ENCODE measurements at regions not wholly inside any gene's neighbourhood (a gene's known extent, or its start where the extent isn't known, plus 50 kb on each side); places are given as distances from the start of the nearest gene placed in this dataset.

GRCh38 chr20:12715991-12716680 lies 292.6 kb upstream of the SPTLC3 start:
- no peaks in the 10 kb centered on the region for H3K9me3 ChIP-seq (ENCODE audit: low read depth)
- Mint-ChIP-seq H3K36me3 (no peaks in the 10 kb centered on the region), H3K9me3 (no peaks in the 10 kb centered on the region), H3K4me3 (no peak overlapping the region), H3K27me3 (ENCODE audit: insufficient read depth, low read depth) (no peaks in the 10 kb centered on the region), H3K27ac (no peak overlapping the region), H3K4me1 (no peaks in the 10 kb centered on the region)
- no peaks in the 10 kb centered on the region for H3K27me3 ChIP-seq
- no peaks in the 10 kb centered on the region for H3F3A ChIP-seq (ENCODE audit: low read depth)
- no peak overlapping the region for H3K9ac ChIP-seq
- H3K79me2 ChIP-seq (ENCODE audit: low read depth): no peaks in the 10 kb centered on the region
- no peaks in the 10 kb centered on the region for H4K20me1 ChIP-seq (ENCODE audit: low read depth)
- no peak overlapping the region for H3K27ac ChIP-seq
- no peak overlapping the region for H3K4me2 ChIP-seq
- H3K4me3 ChIP-seq: no peak overlapping the region
- no peaks in the 10 kb centered on the region for H3K4me1 ChIP-seq
- no peak overlapping the region for H2AFZ ChIP-seq (replicated peaks)
- DNase-seq (ENCODE audit: low spot score): no peak
- no peak for TF ChIP-seq EZH2phosphoT487 (IDR thresholded peaks at IDR 0.05)
- no peak for TF ChIP-seq CTCF (IDR thresholded peaks at IDR 0.05)
- TF ChIP-seq EZH2 (IDR thresholded peaks at IDR 0.05): no peak
- H3K36me3 ChIP-seq: no peaks in the 10 kb centered on the region

- H3K4me1 Mint-ChIP-seq: no peaks in the 10 kb centered on the region
- no peaks in the 10 kb centered on the region for H3F3A ChIP-seq (ENCODE audit: low read depth)
- no peak for DNase-seq (ENCODE audit: low spot score)
- H3K4me3 ChIP-seq: no peak overlapping the region
- H3K36me3 Mint-ChIP-seq: no peaks in the 10 kb centered on the region
- H3K79me2 ChIP-seq (ENCODE audit: low read depth): no peaks in the 10 kb centered on the region
- no peaks in the 10 kb centered on the region for H3K27me3 ChIP-seq
- H3K4me2 ChIP-seq: no peak overlapping the region
- H3K9ac ChIP-seq: no peak overlapping the region
- H3K9me3 Mint-ChIP-seq: no peaks in the 10 kb centered on the region
- H3K27ac ChIP-seq: no peak overlapping the region
- H3K9me3 ChIP-seq (ENCODE audit: low read depth): no peaks in the 10 kb centered on the region
- no peaks in the 10 kb centered on the region for H3K4me1 ChIP-seq
- no peaks in the 10 kb centered on the region for H3K36me3 ChIP-seq
- no peaks in the 10 kb centered on the region for H3K27me3 Mint-ChIP-seq (ENCODE audit: insufficient read depth, low read depth)
- no peak overlapping the region for H3K4me3 Mint-ChIP-seq
- no peaks in the 10 kb centered on the region for H4K20me1 ChIP-seq (ENCODE audit: low read depth)
- no peak overlapping the region for H3K27ac Mint-ChIP-seq
- TF ChIP-seq CTCF (IDR thresholded peaks at IDR 0.05) (no peak), EZH2phosphoT487 (IDR thresholded peaks at IDR 0.05) (no peak), EZH2 (IDR thresholded peaks at IDR 0.05) (no peak)
- no peak overlapping the region for H2AFZ ChIP-seq (replicated peaks)
Observed at GRCh38 chr20:12717061-12717460, 291.7 kb upstream of the SPTLC3 start.

GRCh38 chr20:12718619-12719018 lies 290.2 kb upstream of the SPTLC3 start:
- DNase-seq (ENCODE audit: low spot score): no peak
- Mint-ChIP-seq H3K27me3 (ENCODE audit: insufficient read depth, low read depth) (no peaks in the 10 kb centered on the region), H3K4me1 (no peaks in the 10 kb centered on the region), H3K36me3 (no peaks in the 10 kb centered on the region), H3K4me3 (no peak overlapping the region), H3K27ac (no peak overlapping the region), H3K9me3 (no peaks in the 10 kb centered on the region)
- no peak overlapping the region for H3K9ac ChIP-seq
- H3F3A ChIP-seq (ENCODE audit: low read depth): no peaks in the 10 kb centered on the region
- H3K4me3 ChIP-seq: no peak overlapping the region
- H3K27me3 ChIP-seq: no peaks in the 10 kb centered on the region
- no peaks in the 10 kb centered on the region for H3K9me3 ChIP-seq (ENCODE audit: low read depth)
- H3K4me1 ChIP-seq: no peaks in the 10 kb centered on the region
- H3K79me2 ChIP-seq (ENCODE audit: low read depth): no peaks in the 10 kb centered on the region
- no peaks in the 10 kb centered on the region for H3K36me3 ChIP-seq
- no peak for TF ChIP-seq EZH2phosphoT487 (IDR thresholded peaks at IDR 0.05)
- H3K4me2 ChIP-seq: no peak overlapping the region
- H3K27ac ChIP-seq: no peak overlapping the region
- no peak overlapping the region for H2AFZ ChIP-seq (replicated peaks)
- no peaks in the 10 kb centered on the region for H4K20me1 ChIP-seq (ENCODE audit: low read depth)

GRCh38 chr20:12721636-12722035 lies 287.1 kb upstream of the SPTLC3 start:
- Histone ChIP-seq H3F3A (ENCODE audit: low read depth) (no peaks in the 10 kb centered on the region), H3K27ac (no peak overlapping the region), H3K4me1 (no peaks in the 10 kb centered on the region), H3K4me3 (no peak overlapping the region), H3K79me2 (ENCODE audit: low read depth) (no peaks in the 10 kb centered on the region), H3K4me2 (no peak overlapping the region), H3K9ac (no peak overlapping the region), H4K20me1 (ENCODE audit: low read depth) (no peaks in the 10 kb centered on the region), H3K27me3 (no peaks in the 10 kb centered on the region), H3K36me3 (no peaks in the 10 kb centered on the region), H3K9me3 (ENCODE audit: low read depth) (no peaks in the 10 kb centered on the region), H2AFZ (replicated peaks) (no peak overlapping the region)
- H3K27me3 Mint-ChIP-seq (ENCODE audit: insufficient read depth, low read depth): no peaks in the 10 kb centered on the region
- H3K4me1 Mint-ChIP-seq: no peaks in the 10 kb centered on the region
- H3K9me3 Mint-ChIP-seq: no peaks in the 10 kb centered on the region
- DNase-seq (ENCODE audit: low spot score): no peak
- H3K4me3 Mint-ChIP-seq: no peak overlapping the region
- TF ChIP-seq EZH2 (IDR thresholded peaks at IDR 0.05) (no peak), CTCF (IDR thresholded peaks at IDR 0.05) (no peak), EZH2phosphoT487 (IDR thresholded peaks at IDR 0.05) (no peak)
- no peak overlapping the region for H3K27ac Mint-ChIP-seq
- H3K36me3 Mint-ChIP-seq: no peaks in the 10 kb centered on the region
